AG10803 (cell line): ENCODE measurements at regions not wholly inside any gene's neighbourhood (a gene's known extent, or its start where the extent isn't known, plus 50 kb on each side); places are given as distances from the start of the nearest gene placed in this dataset.

Source experiments
- DNase-seq: peaks from one replicate; pipeline ENCODE4 v3.0.0; 2010; ENCODE audit warnings: low read depth
- H3K4me3 ChIP-seq: 2 replicates; pipeline ENCODE4 v1.5.1; 2011; ENCODE audit warnings: mild to moderate bottlenecking, low read length, control low read depth
- CTCF ChIP-seq: conservative IDR thresholded peaks from 2 replicates; pipeline ENCODE4 v1.5.1; 2011; ENCODE audit warnings: mild to moderate bottlenecking, low read length, control low read depth, inconsistent platforms

- no peak overlapping the region for H3K4me3 ChIP-seq
- TF ChIP-seq CTCF, result no peak
Observed at GRCh38 chr16:26374279-26374925, 682.6 kb downstream of the HS3ST4 start.

GRCh38 chr16:26382586-26382985 lies 684.1 kb upstream of the C16orf82 start:
- no peak for DNase-seq
- no peak overlapping the region for H3K4me3 ChIP-seq
- no peak for TF ChIP-seq CTCF

More at GRCh38 chr16:26374279-26374925, 682.6 kb downstream of the HS3ST4 start:
- no peak for DNase-seq

- no peak for DNase-seq
- no peak overlapping the region for H3K4me3 ChIP-seq
- no peak for TF ChIP-seq CTCF
Observed at GRCh38 chr16:26386096-26386495, 680.6 kb upstream of the C16orf82 start.

GRCh38 chr16:26391833-26392232 lies 674.9 kb upstream of the C16orf82 start:
- H3K4me3 ChIP-seq, result no peak overlapping the region
- DNase-seq, result no peak
- TF ChIP-seq CTCF, result no peak

- no peak overlapping the region for H3K4me3 ChIP-seq
- no peak for DNase-seq
- TF ChIP-seq CTCF, result no peak
Observed at GRCh38 chr16:26394409-26394808, 672.3 kb upstream of the C16orf82 start.

GRCh38 chr16:26395700-26396099 lies 671.0 kb upstream of the C16orf82 start:
- no peak for DNase-seq
- no peak overlapping the region for H3K4me3 ChIP-seq
- TF ChIP-seq CTCF, result no peak

GRCh38 chr16:26396511-26397235 lies 670.1 kb upstream of the C16orf82 start:
- TF ChIP-seq CTCF, result no peak
- H3K4me3 ChIP-seq, result no peak overlapping the region
- no peak for DNase-seq
